Loucy (cell line): ENCODE measurements at regions not wholly inside any gene's neighbourhood (a gene's known extent, or its start where the extent isn't known, plus 50 kb on each side); places are given as distances from the start of the nearest gene placed in this dataset.
"Not testable (repeated sequence)": the region's sequence is repeated elsewhere in the genome, so short reads cannot be mapped to it uniquely, and the experiment has no call there.

ENCODE experiments used
- EZH2phosphoT487 ChIP-seq: fragments of 200-600 bp; IDR thresholded peaks from 2 replicates; pipeline ENCODE4 v1.6.1; 2018; ENCODE audit warnings: antibody characterized with exemption, mild to moderate bottlenecking, moderate library complexity, borderline replicate concordance
- TF ChIP-seq, protein P1 (sequence below): fragments of 200-600 bp; sonication (generic); conservative IDR thresholded peaks from 2 replicates; pipeline ENCODE4 v1.5.1; 2014; ENCODE audit warnings: mild to moderate bottlenecking, antibody characterized with exemption, low read length

DNA sequence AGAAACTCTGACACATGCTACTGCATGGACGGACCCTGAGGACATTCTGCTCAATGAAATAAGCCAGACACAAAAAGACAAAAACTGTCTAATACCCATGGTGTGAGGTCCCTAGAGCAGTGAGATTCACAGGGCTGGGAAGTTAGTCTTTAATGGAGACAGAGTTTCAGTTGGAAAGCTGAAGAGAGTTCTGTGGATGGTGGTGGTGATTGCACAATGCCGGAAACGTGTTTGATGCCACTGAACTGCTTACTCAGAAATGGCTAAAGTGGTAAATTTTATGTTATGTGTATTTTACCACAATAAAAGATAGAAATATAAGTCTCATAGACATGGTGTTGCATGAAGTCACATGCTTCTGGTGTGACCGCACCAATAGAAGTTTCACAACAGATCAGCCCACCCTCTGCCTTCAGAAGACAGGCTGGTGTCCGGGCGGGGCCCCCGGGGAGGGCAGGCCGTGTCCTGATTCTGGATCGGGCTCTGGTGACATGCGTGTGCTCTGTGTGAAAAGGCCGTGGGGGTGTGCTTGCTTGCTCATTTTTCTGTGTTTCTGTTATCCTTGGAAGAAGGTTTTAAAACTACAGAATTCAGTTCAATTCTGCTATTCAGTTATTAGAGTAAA lies 108.5 kb upstream of the ZNF469 start:
- not testable (repeated sequence) for TF ChIP-seq EZH2phosphoT487
- TF ChIP-seq, protein P1, sequence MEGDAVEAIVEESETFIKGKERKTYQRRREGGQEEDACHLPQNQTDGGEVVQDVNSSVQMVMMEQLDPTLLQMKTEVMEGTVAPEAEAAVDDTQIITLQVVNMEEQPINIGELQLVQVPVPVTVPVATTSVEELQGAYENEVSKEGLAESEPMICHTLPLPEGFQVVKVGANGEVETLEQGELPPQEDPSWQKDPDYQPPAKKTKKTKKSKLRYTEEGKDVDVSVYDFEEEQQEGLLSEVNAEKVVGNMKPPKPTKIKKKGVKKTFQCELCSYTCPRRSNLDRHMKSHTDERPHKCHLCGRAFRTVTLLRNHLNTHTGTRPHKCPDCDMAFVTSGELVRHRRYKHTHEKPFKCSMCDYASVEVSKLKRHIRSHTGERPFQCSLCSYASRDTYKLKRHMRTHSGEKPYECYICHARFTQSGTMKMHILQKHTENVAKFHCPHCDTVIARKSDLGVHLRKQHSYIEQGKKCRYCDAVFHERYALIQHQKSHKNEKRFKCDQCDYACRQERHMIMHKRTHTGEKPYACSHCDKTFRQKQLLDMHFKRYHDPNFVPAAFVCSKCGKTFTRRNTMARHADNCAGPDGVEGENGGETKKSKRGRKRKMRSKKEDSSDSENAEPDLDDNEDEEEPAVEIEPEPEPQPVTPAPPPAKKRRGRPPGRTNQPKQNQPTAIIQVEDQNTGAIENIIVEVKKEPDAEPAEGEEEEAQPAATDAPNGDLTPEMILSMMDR: not testable (repeated sequence)
